ENCODE measurements at regions not wholly inside any gene's neighbourhood (a gene's known extent, or its start where the extent isn't known, plus 50 kb on each side); places are given as distances from the start of the nearest gene placed in this dataset.

GRCh38 chr18:5058768-5059695 is 138.0 kb downstream of the AKAIN1 start:
- no peak for TF ChIP-seq CTCF (IDR thresholded peaks at IDR 0.05; ENCODE audit: unreplicated experiment)
- no peak for DNase-seq (ENCODE audit: low spot score in 2 of 2, unreplicated experiment in 2 of 2)
- Mint-ChIP-seq H3K36me3 (no peaks in the 10 kb centered on the region), H3K27me3 (ENCODE audit: low read depth) (no peaks in the 10 kb centered on the region), H3K27ac (no peak overlapping the region), H3K4me1 (peaks cover 3% of the 10 kb centered on the region), H3K9me3 (no peaks in the 10 kb centered on the region), H3K4me3 (no peak overlapping the region)

- Mint-ChIP-seq H3K4me3 (no peak overlapping the region), H3K27ac (no peak overlapping the region), H3K27me3 (ENCODE audit: low read depth) (no peaks in the 10 kb centered on the region), H3K36me3 (no peaks in the 10 kb centered on the region), H3K9me3 (no peaks in the 10 kb centered on the region), H3K4me1 (peaks cover 3% of the 10 kb centered on the region)
- TF ChIP-seq CTCF (IDR thresholded peaks at IDR 0.05; ENCODE audit: unreplicated experiment), result peak; percentile 84
- DNase-seq (ENCODE audit: low spot score in 2 of 2, unreplicated experiment in 2 of 2), result peak; percentile 35 to 75
These were observed 139.4 kb downstream of the AKAIN1 start for GRCh38 chr18:5057386-5058348.

- H3K4me1 Mint-ChIP-seq, result peaks cover 1% of the 10 kb centered on the region
- H3K9me3 Mint-ChIP-seq, result no peaks in the 10 kb centered on the region
- H3K27ac Mint-ChIP-seq, result no peak overlapping the region
- H3K36me3 Mint-ChIP-seq, result no peaks in the 10 kb centered on the region
- no peak overlapping the region for H3K4me3 Mint-ChIP-seq
- no peak for TF ChIP-seq CTCF (IDR thresholded peaks at IDR 0.05; ENCODE audit: unreplicated experiment)
- H3K27me3 Mint-ChIP-seq (ENCODE audit: low read depth), result no peaks in the 10 kb centered on the region
- no peak for DNase-seq (ENCODE audit: low spot score in 2 of 2, unreplicated experiment in 2 of 2)
These were observed 144.6 kb downstream of the AKAIN1 start for GRCh38 chr18:5052491-5052890.

GRCh38 chr18:5051207-5051606 is 145.8 kb downstream of the AKAIN1 start:
- no peak for DNase-seq (ENCODE audit: low spot score in 2 of 2, unreplicated experiment in 2 of 2)
- Mint-ChIP-seq H3K4me1 (no peaks in the 10 kb centered on the region), H3K36me3 (no peaks in the 10 kb centered on the region), H3K4me3 (no peak overlapping the region), H3K27ac (no peak overlapping the region), H3K27me3 (ENCODE audit: low read depth) (no peaks in the 10 kb centered on the region), H3K9me3 (no peaks in the 10 kb centered on the region)
- no peak for TF ChIP-seq CTCF (IDR thresholded peaks at IDR 0.05; ENCODE audit: unreplicated experiment)

GRCh38 chr18:5049124-5049523 is 147.9 kb downstream of the AKAIN1 start:
- Mint-ChIP-seq H3K27me3 (ENCODE audit: low read depth) (no peaks in the 10 kb centered on the region), H3K36me3 (no peaks in the 10 kb centered on the region), H3K27ac (no peak overlapping the region), H3K4me3 (no peak overlapping the region), H3K4me1 (no peaks in the 10 kb centered on the region), H3K9me3 (no peaks in the 10 kb centered on the region)
- TF ChIP-seq CTCF (IDR thresholded peaks at IDR 0.05; ENCODE audit: unreplicated experiment), result no peak
- no peak for DNase-seq (ENCODE audit: low spot score in 2 of 2, unreplicated experiment in 2 of 2)
